Common myeloid progenitor, CD34-positive (primary cell): ENCODE measurements at regions not wholly inside any gene's neighbourhood (a gene's known extent, or its start where the extent isn't known, plus 50 kb on each side); places are given as distances from the start of the nearest gene placed in this dataset.

ENCODE experiments used
- CTCF ChIA-PET: fragments of 350-600 bp; sonication (Branson Sonifier 250); formaldehyde crosslinking; loops from one replicate; lab custom pipeline; 2021; ENCODE audit warnings: antibody characterized with exemption; lab: Charles Lee
- POLR2A ChIA-PET: fragments of 350-600 bp; sonication (Branson Sonifier 250); formaldehyde crosslinking; loops from one replicate; lab custom pipeline; 2021; ENCODE audit warnings: antibody characterized with exemption; lab: Charles Lee
- DNase-seq, 3 donors: peaks; one replicate each; pipeline versions ENCODE4 v3.0.0 to v3.0.0-alpha.2; 2013
- H3K27ac ChIP-seq, 2 experiments: 1 replicate in 1 of 2; 2 replicates in 1 of 2; pipeline ENCODE4 v1.7.0; 2013; ENCODE audit warnings: inconsistent platforms in 2 of 2, low read length in 2 of 2, mild to moderate bottlenecking in 2 of 2, low read depth in 1 of 2, moderate library complexity in 1 of 2; ENCODE audit not compliant: severe bottlenecking in 2 of 2, insufficient read depth in 1 of 2, poor library complexity in 1 of 2
- H3K27me3 ChIP-seq, 5 experiments: replicated peaks in 2 of 5; 1 replicate in 3 of 5; 2 replicates in 2 of 5; pipeline versions ENCODE4 v1.6.1 to v1.7.0; 2013; ENCODE audit warnings: low read length in 4 of 5, mild to moderate bottlenecking in 2 of 5, moderate library complexity in 2 of 5, inconsistent platforms in 1 of 5; ENCODE audit not compliant: insufficient read depth in 5 of 5, control insufficient read depth in 4 of 5
- H3K36me3 ChIP-seq, 4 experiments: 1 replicate in 2 of 4; 2 replicates in 2 of 4; pipeline versions ENCODE4 v1.6.1 to v1.7.0; 2013; ENCODE audit warnings: low read length in 3 of 4, control low read depth in 1 of 4, mild to moderate bottlenecking in 1 of 4; ENCODE audit not compliant: control insufficient read depth in 4 of 4, insufficient read depth in 4 of 4
- H3K4me1 ChIP-seq, 4 experiments: 1 replicate in 3 of 4; 2 replicates in 1 of 4; pipeline versions ENCODE4 v1.6.1 to v1.7.1; 2013; ENCODE audit warnings: low read length in 3 of 4, mild to moderate bottlenecking in 3 of 4, control low read depth in 1 of 4, inconsistent platforms in 1 of 4, moderate library complexity in 1 of 4; ENCODE audit not compliant: control insufficient read depth in 4 of 4, insufficient read depth in 4 of 4; ENCODE audit errors: control extremely low read depth in 1 of 4
- H3K4me3 ChIP-seq, 7 experiments: 1 replicate in 4 of 7; 2 replicates in 3 of 7; pipeline versions ENCODE4 v1.5.1 to v1.7.0; 2013; ENCODE audit warnings: mild to moderate bottlenecking in 7 of 7, low read length in 6 of 7, moderate library complexity in 6 of 7, inconsistent platforms in 2 of 7, low read depth in 2 of 7, control low read depth in 1 of 7; ENCODE audit not compliant: insufficient read depth in 4 of 7, control insufficient read depth in 1 of 7; ENCODE audit errors: extremely low read depth in 1 of 7
- H3K9me3 ChIP-seq, 5 experiments: 1 replicate in 4 of 5; 2 replicates in 1 of 5; pipeline versions ENCODE4 v1.6.1 to v1.7.1; 2013; ENCODE audit warnings: low read length in 4 of 5, mild to moderate bottlenecking in 2 of 5, inconsistent platforms in 1 of 5, low read depth in 1 of 5, moderate library complexity in 1 of 5; ENCODE audit not compliant: control insufficient read depth in 4 of 5, insufficient read depth in 2 of 5; ENCODE audit errors: control extremely low read depth in 1 of 5
- WGBS: methylation state at CpG from one replicate; pipeline ENCODE4 v1.1.5; 2013; ENCODE audit not compliant: insufficient coverage; 5-methylcytosine and 5-hydroxymethylcytosine counted together

GRCh38 chr13:36612230-36612629, 61.6 kb upstream of the SERTM1 start:
- ChIA-PET CTCF (interaction anchor here (1.0 kb wide), 1 partner anchor 152 kb away, joined by 3 read pairs; no protein-coding TSS in a partner anchor), POLR2A (no interaction called here)
- WGBS, result 86% methylated on average over 4 of the region's 4 CpGs
- Histone ChIP-seq H3K36me3 (no peaks in the 10 kb centered on the region), H3K4me1 (no peaks in the 10 kb centered on the region), H3K27me3 (no peaks in the 10 kb centered on the region), H3K27ac (no peak overlapping the region), H3K9me3 (no peaks in the 10 kb centered on the region), H3K4me3 (no peak overlapping the region)
- DNase-seq, result no peak

- Histone ChIP-seq H3K27me3 (no peaks in the 10 kb centered on the region), H3K9me3 (no peaks in the 10 kb centered on the region), H3K36me3 (no peaks in the 10 kb centered on the region), H3K4me1 (no peaks in the 10 kb centered on the region), H3K27ac (no peak overlapping the region), H3K4me3 (no peak overlapping the region)
- ChIA-PET CTCF (no interaction called here), POLR2A (no interaction called here)
- no CpG with 5 or more reads among the region's 1 CpG for WGBS
- DNase-seq, result no peak
Measured at GRCh38 chr13:36616706-36617105, 57.1 kb upstream of the SERTM1 start.

GRCh38 chr13:36619535-36619934, 54.3 kb upstream of the SERTM1 start:
- ChIA-PET POLR2A (no interaction called here), CTCF (no interaction called here)
- Histone ChIP-seq H3K27me3 (no peaks in the 10 kb centered on the region), H3K4me3 (no peak overlapping the region), H3K36me3 (no peaks in the 10 kb centered on the region), H3K4me1 (no peaks in the 10 kb centered on the region), H3K27ac (no peak overlapping the region), H3K9me3 (no peaks in the 10 kb centered on the region)
- no peak for DNase-seq
- WGBS, result 29% methylated on average over 1 of the region's 3 CpGs
